ENCODE measurements at regions not wholly inside any gene's neighbourhood (a gene's known extent, or its start where the extent isn't known, plus 50 kb on each side); places are given as distances from the start of the nearest gene placed in this dataset.

GRCh38 chr6:6390849-6391602 is 70.6 kb upstream of the F13A1 start:
- ATAC-seq = no peak
- TF ChIP-seq TCF4 (CRISPR knock-in tag; IDR thresholded peaks at IDR 0.05; ENCODE audit: borderline replicate concordance) (no peak), ZFP3 (CRISPR knock-in tag; IDR thresholded peaks at IDR 0.05) (no peak), ARNTL (CRISPR knock-in tag; IDR thresholded peaks at IDR 0.05; ENCODE audit: borderline replicate concordance, low read depth) (no peak), PPARA (CRISPR knock-in tag; IDR thresholded peaks at IDR 0.05; ENCODE audit: borderline replicate concordance) (no peak)
- TF ChIP-seq, protein P1, sequence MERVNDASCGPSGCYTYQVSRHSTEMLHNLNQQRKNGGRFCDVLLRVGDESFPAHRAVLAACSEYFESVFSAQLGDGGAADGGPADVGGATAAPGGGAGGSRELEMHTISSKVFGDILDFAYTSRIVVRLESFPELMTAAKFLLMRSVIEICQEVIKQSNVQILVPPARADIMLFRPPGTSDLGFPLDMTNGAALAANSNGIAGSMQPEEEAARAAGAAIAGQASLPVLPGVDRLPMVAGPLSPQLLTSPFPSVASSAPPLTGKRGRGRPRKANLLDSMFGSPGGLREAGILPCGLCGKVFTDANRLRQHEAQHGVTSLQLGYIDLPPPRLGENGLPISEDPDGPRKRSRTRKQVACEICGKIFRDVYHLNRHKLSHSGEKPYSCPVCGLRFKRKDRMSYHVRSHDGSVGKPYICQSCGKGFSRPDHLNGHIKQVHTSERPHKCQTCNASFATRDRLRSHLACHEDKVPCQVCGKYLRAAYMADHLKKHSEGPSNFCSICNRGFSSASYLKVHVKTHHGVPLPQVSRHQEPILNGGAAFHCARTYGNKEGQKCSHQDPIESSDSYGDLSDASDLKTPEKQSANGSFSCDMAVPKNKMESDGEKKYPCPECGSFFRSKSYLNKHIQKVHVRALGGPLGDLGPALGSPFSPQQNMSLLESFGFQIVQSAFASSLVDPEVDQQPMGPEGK (CRISPR knock-in tag; IDR thresholded peaks at IDR 0.05; ENCODE audit: borderline replicate concordance) = no peak

GRCh38 chr6:6392214-6393068 is 72.0 kb upstream of the F13A1 start:
- no peak for ATAC-seq
- no peak for TF ChIP-seq ISL1 (CRISPR knock-in tag; IDR thresholded peaks at IDR 0.05)
- no peak for TF ChIP-seq TCF4 (CRISPR knock-in tag; IDR thresholded peaks at IDR 0.05; ENCODE audit: borderline replicate concordance)
- no peak for TF ChIP-seq CREB5 (CRISPR knock-in tag; IDR thresholded peaks at IDR 0.05; ENCODE audit: low read depth)
- TF ChIP-seq, protein P2, sequence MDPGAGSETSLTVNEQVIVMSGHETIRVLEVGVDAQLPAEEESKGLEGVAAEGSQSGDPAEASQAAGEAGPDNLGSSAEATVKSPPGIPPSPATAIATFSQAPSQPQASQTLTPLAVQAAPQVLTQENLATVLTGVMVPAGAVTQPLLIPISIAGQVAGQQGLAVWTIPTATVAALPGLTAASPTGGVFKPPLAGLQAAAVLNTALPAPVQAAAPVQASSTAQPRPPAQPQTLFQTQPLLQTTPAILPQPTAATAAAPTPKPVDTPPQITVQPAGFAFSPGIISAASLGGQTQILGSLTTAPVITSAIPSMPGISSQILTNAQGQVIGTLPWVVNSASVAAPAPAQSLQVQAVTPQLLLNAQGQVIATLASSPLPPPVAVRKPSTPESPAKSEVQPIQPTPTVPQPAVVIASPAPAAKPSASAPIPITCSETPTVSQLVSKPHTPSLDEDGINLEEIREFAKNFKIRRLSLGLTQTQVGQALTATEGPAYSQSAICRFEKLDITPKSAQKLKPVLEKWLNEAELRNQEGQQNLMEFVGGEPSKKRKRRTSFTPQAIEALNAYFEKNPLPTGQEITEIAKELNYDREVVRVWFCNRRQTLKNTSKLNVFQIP (CRISPR knock-in tag; IDR thresholded peaks at IDR 0.05; ENCODE audit: borderline replicate concordance, low read depth) = no peak
- TF ChIP-seq ZNF565 (CRISPR knock-in tag; conservative IDR thresholded peaks at IDR 0.05; ENCODE audit: low read depth) = no peak
- no peak for TF ChIP-seq TSHZ2 (CRISPR knock-in tag; IDR thresholded peaks at IDR 0.05)
- no peak for TF ChIP-seq ZNF70 (CRISPR knock-in tag; IDR thresholded peaks at IDR 0.05)
- no peak for TF ChIP-seq SNAI2 (CRISPR knock-in tag; IDR thresholded peaks at IDR 0.05)
- no peak for TF ChIP-seq PPARA (CRISPR knock-in tag; IDR thresholded peaks at IDR 0.05; ENCODE audit: borderline replicate concordance)
- no peak for TF ChIP-seq CSRNP3 (CRISPR knock-in tag; IDR thresholded peaks at IDR 0.05)
- TF ChIP-seq OSR1 (CRISPR knock-in tag; IDR thresholded peaks at IDR 0.05) = no peak
- no peak for TF ChIP-seq ZFP3 (CRISPR knock-in tag; IDR thresholded peaks at IDR 0.05)
- no peak for TF ChIP-seq ARNTL (CRISPR knock-in tag; IDR thresholded peaks at IDR 0.05; ENCODE audit: borderline replicate concordance, low read depth)
- TF ChIP-seq ZFP30 (CRISPR knock-in tag; IDR thresholded peaks at IDR 0.05) = no peak
- no peak for TF ChIP-seq ZNF8 (CRISPR knock-in tag; IDR thresholded peaks at IDR 0.05)
- TF ChIP-seq, protein P1 (CRISPR knock-in tag; IDR thresholded peaks at IDR 0.05; ENCODE audit: borderline replicate concordance) = no peak
